Mesodermal cell (in vitro differentiated cells): ENCODE measurements at regions not wholly inside any gene's neighbourhood (a gene's known extent, or its start where the extent isn't known, plus 50 kb on each side); places are given as distances from the start of the nearest gene placed in this dataset.

Source experiments
- H3K27ac ChIP-seq: 2 replicates; pipeline ENCODE4 v1.7.0; 2013; ENCODE audit warnings: mild to moderate bottlenecking, low read depth, low read length, moderate library complexity; ENCODE audit not compliant: severe bottlenecking
- H3K36me3 ChIP-seq: 2 replicates; pipeline ENCODE4 v1.7.1; 2013; ENCODE audit warnings: mild to moderate bottlenecking, low read length, moderate library complexity; ENCODE audit not compliant: control insufficient read depth, insufficient read depth
- H3K4me1 ChIP-seq: one replicate; pipeline ENCODE4 v1.7.1; 2013; ENCODE audit warnings: mild to moderate bottlenecking, low read length; ENCODE audit not compliant: insufficient read depth, control insufficient read depth, poor library complexity, severe bottlenecking
- H3K4me3 ChIP-seq: 2 replicates; pipeline ENCODE4 v1.7.0; 2013; ENCODE audit warnings: low read length, control low read depth, mild to moderate bottlenecking; ENCODE audit not compliant: insufficient read depth, poor library complexity, severe bottlenecking; ENCODE audit errors: extremely low read depth
- H3K9me3 ChIP-seq: 2 replicates; pipeline ENCODE4 v1.7.1; 2013; ENCODE audit warnings: mild to moderate bottlenecking, low read length, moderate library complexity; ENCODE audit not compliant: control insufficient read depth
- WGBS, 2 experiments: methylation state at CpG; one replicate each; pipeline ENCODE4 v1.1.5; 2013; ENCODE audit warnings: missing lambda C conversion rate in 2 of 2; ENCODE audit not compliant: insufficient coverage in 2 of 2; 5-methylcytosine and 5-hydroxymethylcytosine counted together

DNA sequence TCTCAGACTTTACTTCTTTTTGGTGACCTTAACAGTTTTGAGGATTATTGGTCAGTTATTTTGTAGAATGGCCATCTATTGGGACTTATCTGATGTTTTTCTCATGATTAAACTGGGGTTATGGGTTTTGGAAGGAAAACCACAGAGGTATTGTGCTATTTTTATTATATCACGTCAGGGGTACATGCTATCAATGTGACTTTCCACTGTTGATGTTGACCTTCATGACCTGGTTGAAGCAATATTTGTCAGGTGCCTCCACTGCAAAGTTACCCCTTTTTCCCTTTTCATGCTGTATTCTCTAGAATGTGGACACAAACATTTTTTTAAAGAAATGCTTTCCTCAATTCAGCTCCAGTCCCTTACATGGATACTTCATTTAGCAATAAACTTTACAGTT, 152.8 kb upstream of the TSLP start:
- no peaks in the 10 kb centered on the region for H3K36me3 ChIP-seq
- WGBS, 2 experiments: 63 to 89% methylated on average over 1 of the region's 1 CpG
- H3K9me3 ChIP-seq: no peaks in the 10 kb centered on the region
- no peak overlapping the region for H3K4me3 ChIP-seq
- peaks cover 31% of the 10 kb centered on the region for H3K4me1 ChIP-seq
- H3K27ac ChIP-seq: no peak overlapping the region

DNA sequence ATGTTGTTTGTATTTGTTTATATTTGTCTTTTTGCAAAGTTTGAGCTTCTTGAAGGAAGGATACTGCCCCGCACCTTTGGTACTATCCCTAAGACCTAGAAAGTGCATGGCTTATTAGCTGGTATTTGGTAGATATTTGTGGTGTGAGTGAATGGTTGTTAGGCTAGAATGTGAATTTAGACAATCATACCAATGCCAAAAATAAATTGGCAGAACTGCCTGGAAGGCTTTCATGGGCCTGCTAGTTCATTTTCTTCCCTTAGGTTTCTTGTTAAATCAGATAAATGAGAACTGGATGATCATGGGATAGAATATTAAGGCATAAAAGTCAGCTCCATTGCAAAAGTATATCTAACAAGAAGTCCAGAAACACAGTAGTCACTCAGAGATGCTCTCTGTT, 147.5 kb upstream of the TSLP start:
- no peak overlapping the region for H3K27ac ChIP-seq
- WGBS, 2 experiments: 100% methylated on average over 1 of the region's 1 CpG
- no peaks in the 10 kb centered on the region for H3K36me3 ChIP-seq
- no peak overlapping the region for H3K4me3 ChIP-seq
- no peaks in the 10 kb centered on the region for H3K9me3 ChIP-seq
- peaks cover 3% of the 10 kb centered on the region for H3K4me1 ChIP-seq

DNA sequence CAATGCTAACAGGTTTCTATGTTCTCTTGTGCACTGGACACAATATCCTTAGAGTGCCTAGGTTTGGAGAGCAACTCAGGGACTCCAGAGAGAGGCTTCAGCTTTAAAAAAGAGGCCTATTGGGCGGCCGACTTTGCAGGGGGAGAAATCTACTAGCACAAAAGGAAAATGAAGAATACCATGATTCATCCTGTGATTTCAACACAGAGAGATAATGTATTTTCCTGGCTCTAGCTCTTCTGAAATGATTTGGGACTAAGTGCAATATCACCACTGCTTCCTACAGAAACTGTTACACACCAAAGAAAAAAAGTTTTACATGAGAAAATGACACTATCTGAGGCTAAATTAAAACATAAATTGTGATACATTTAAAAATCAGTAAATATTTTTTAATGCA, 146.1 kb upstream of the TSLP start:
- no peaks in the 10 kb centered on the region for H3K4me1 ChIP-seq
- no peak overlapping the region for H3K4me3 ChIP-seq
- WGBS, 2 experiments: 80% methylated on average over 1 of the region's 2 CpGs; no CpG with 5 or more reads in 1 of the 2 experiments
- H3K27ac ChIP-seq: no peak overlapping the region
- H3K9me3 ChIP-seq: no peaks in the 10 kb centered on the region
- no peaks in the 10 kb centered on the region for H3K36me3 ChIP-seq

DNA sequence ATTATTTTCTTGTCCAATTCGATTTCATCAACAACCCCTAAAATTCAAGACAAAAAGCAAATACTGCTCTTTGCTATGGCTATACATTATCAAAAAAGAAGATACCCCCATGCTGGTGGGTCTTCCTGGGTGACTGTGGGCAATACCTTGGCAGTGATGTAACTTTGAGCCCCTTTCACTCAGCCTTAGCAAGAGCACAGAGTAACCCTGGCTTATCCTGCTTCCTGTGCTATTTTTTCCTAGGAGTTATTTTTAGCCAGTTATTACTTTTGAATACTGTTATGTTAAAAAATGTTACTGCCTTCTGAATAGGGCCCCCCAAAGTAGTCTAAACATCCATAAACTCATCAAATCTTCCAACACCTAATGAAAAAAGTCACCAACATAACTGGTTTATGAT, 145.6 kb upstream of the TSLP start:
- H3K27ac ChIP-seq: no peak overlapping the region
- WGBS, 2 experiments: 83% methylated on average over 1 of the region's 1 CpG; no CpG with 5 or more reads in 1 of the 2 experiments
- H3K36me3 ChIP-seq: no peaks in the 10 kb centered on the region
- no peak overlapping the region for H3K4me3 ChIP-seq
- no peaks in the 10 kb centered on the region for H3K9me3 ChIP-seq
- no peaks in the 10 kb centered on the region for H3K4me1 ChIP-seq

DNA sequence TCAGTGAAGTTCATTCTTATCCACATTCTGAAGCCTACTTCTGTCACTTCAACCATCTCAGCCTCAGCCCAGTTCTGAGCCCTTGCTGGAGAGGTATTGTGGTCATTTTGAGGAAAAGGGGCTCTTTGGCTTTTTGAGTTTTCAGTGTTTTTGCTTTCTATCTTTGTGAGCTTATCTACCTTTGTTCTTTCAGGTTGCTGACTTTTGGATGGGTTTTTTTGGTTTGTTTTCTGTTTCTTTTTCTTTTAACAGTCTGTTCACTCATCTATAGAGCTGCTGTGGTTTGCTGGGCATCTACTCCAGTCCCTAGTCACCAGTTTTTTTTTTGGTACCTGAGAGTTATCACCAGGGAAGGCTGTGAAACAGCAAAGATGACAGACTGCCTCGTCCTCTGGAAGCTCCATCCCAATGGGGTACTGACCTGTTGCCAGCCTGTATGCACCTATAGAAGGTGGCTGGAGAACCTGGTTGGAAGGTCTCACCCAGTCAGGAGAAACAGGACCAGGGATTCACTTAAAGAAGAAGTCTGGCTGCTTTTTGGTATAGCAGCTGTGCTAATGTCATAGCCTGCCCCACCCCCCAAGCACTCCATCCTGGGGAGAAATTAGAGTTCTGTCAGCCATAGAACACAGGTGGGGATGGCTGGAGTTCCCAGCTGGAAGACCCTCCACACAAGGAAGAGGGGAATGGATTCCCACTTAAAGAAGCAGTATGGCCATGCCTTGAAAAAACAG, 138.6 kb upstream of the TSLP start:
- Histone ChIP-seq H3K4me3 (no peak overlapping the region), H3K9me3 (peaks cover 8% of the 10 kb centered on the region), H3K36me3 (no peaks in the 10 kb centered on the region), H3K27ac (no peak overlapping the region), H3K4me1 (no peaks in the 10 kb centered on the region)
- 78 to 90% methylated on average over 1 of the region's 1 CpG for WGBS, 2 experiments

DNA sequence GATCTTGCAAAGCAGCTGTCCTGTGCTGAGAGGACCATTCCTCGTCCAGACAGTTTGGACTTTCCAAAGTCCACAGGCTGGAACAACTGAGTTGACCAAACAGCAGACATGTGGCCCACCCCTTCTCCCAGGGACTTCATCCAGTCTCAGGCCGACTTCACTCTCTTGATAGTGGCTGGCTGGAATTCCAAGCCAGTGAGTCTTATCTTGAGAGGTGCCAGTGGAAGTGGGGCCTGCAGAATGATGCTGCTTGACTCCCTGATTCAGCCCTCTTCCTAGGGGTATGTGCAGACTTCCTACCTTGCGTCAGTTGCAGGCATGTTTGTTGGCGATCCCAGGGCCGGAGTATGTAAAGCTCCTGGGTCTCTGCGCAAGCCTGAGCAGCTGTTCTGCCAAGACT, 131.4 kb upstream of the TSLP start:
- Histone ChIP-seq H3K4me1 (no peaks in the 10 kb centered on the region), H3K4me3 (no peak overlapping the region), H3K27ac (no peak overlapping the region), H3K36me3 (no peaks in the 10 kb centered on the region), H3K9me3 (no peaks in the 10 kb centered on the region)
- WGBS, 2 experiments: 79 to 91% methylated on average over 6 of the region's 6 CpGs

DNA sequence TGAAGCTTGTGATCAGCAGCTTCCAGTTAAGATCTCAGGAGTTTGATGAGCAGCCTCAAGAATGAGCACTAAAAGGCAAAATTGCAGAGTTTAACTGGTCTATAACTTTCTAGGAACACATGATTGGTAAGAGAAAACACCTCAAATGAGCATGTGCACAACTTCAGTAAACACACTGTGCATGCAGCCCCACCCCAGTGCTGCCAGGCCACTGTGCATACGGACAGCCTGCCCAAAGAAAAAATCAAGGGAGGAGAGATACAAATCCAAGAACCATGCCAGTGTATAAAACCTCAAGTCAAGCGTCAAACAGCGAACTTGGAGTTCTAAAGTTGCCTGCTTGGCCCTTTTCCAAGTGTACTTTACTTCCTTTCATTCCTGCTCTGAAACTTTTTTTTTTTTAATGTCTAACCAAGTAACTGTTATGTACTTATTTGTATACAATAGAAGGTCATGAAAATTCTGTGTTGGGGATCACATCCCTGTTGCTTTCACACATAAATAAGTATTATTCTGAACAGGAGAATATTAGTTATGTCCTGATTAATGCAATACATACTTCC, 125.6 kb upstream of the TSLP start:
- no peaks in the 10 kb centered on the region for H3K4me1 ChIP-seq
- no peaks in the 10 kb centered on the region for H3K36me3 ChIP-seq
- no peaks in the 10 kb centered on the region for H3K9me3 ChIP-seq
- H3K4me3 ChIP-seq: no peak overlapping the region
- no peak overlapping the region for H3K27ac ChIP-seq
- 71 to 82% methylated on average over 1 to 3 of the region's 3 CpGs for WGBS, 2 experiments

DNA sequence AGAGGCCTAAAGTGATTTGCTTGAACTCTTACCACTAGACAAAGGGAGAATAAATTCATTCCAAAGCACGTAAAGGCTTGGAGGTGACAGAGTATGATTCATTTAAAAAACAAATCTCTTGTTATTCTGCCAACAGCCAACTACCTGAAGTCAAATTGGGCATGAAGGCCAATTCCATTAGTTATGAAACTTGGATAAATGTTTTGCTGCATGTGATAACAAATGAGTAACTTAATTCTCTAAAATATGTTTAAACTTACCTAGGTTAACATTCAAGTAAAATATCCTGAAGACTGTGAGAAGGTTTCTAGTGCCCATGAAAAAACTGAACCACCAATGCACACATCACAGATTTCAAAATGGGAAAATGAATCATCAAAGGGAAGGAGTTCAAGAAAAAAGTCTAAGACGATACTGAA, 120.1 kb upstream of the TSLP start:
- Histone ChIP-seq H3K4me3 (no peak overlapping the region), H3K27ac (no peak overlapping the region), H3K4me1 (no peaks in the 10 kb centered on the region), H3K9me3 (no peaks in the 10 kb centered on the region), H3K36me3 (no peaks in the 10 kb centered on the region)
- no CpG with 5 or more reads among the region's 2 CpGs for WGBS, 2 experiments

DNA sequence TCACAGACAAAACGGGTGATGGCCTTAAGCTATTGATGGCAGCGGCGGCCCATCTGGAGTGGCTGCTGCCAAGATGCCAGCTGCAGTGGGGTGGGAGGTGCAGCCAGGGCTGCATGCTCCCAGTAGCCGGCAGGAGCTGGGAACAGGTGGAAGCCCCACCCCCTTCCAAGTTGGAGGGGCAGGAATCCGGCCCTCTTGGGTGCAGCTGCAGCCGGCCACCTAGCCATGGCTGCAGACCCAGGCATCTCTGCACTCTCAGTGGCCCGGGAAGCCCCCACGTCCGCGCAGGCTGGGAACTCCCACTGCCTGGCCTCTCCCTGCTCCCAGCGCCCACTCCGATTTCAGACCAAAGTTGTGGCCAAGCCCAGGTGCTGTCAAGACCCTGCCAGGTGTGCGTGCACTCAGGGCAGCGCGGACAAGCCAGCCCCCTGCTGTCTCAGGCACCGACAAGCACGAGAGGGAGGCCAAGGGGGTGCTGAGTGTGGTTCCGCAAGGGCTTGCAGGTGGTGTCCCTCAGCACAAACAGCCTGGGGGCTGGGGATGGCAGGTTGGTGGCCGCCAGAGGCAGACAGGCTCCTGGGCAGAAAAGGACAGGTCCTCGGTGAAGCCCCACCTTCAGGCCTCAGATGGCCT, 115.1 kb upstream of the TSLP start:
- Histone ChIP-seq H3K27ac (no peak overlapping the region), H3K9me3 (no peaks in the 10 kb centered on the region), H3K36me3 (no peaks in the 10 kb centered on the region), H3K4me3 (no peak overlapping the region), H3K4me1 (no peaks in the 10 kb centered on the region)
- 88% methylated on average over 18 to 19 of the region's 20 CpGs for WGBS, 2 experiments

DNA sequence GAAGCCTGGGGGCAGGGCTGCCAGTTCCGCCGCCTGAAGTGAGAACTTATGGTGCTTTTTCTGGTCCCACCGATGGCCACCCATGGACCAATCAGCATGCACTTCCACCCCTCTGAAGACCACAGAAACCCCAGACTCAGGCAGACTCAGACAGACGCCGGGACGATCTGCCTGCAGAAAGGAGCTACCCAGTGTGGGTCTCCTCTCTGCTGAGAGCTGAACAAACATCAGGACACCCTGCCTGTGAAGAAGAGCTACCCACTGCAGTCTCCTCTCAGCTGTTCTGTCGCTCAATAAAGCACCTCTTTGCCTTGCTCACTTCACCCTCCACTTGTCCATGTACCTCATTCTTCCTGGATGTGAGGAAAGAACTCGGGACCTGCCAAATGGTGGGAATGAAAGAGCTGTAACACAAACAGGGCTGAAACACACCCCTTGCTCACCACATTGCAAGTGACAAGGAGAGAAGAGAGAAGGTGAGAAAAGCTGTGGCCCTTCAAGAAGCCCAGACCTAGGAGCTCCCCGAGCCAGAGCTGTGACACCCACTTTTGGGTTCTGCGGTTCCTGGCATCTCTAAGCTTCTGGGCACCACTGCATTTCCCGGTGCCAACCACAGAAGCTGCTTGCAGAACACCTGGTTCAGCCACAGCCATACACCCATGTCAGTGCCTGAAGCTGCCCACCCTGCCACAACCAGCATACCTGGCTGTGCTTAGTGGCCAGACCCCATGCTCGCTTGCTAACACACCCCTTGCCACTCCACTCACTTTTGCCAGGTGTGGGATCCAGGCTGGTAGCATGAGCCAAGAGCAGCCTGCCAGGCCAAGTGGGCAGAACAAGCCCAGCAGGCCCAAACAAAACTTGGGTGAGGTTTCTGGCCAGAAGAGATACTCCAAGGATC, 114.3 kb upstream of the TSLP start:
- Histone ChIP-seq H3K4me1 (no peaks in the 10 kb centered on the region), H3K9me3 (no peaks in the 10 kb centered on the region), H3K36me3 (no peaks in the 10 kb centered on the region), H3K27ac (no peak overlapping the region), H3K4me3 (no peak overlapping the region)
- 93 to 94% methylated on average over 4 to 6 of the region's 12 CpGs for WGBS, 2 experiments
